Adrenal gland (tissue), 9 donors: ENCODE measurements at regions not wholly inside any gene's neighbourhood (a gene's known extent, or its start where the extent isn't known, plus 50 kb on each side); places are given as distances from the start of the nearest gene placed in this dataset.

Source experiments
- DNase-seq, 7 donors: peaks; one replicate each; pipeline ENCODE4 v3.0.0-alpha.2; 2019 to 2020
- H3K27ac ChIP-seq, 5 donors: fragments of 200-600 bp; sonication (generic) in 4 of 5; 1 replicate in 3 of 5; 2 replicates in 2 of 5; pipeline versions ENCODE4 v1.5.1 to v1.8.0; 2016 to 2020; ENCODE audit warnings: mild to moderate bottlenecking in 1 of 5
- H3K27me3 ChIP-seq: fragments of 200-600 bp; 2 replicates; pipeline ENCODE4 v1.8.0; 2021
- H3K36me3 ChIP-seq, 2 donors: fragments of 200-600 bp; replicated peaks in 1 of 2; 1 replicate in 1 of 2; 2 replicates in 1 of 2; pipeline versions ENCODE4 v1.5.1 to v1.8.0; 2018 to 2022
- H3K4me1 ChIP-seq, 2 donors: fragments of 200-600 bp; replicated peaks in 1 of 2; 1 replicate in 1 of 2; 2 replicates in 1 of 2; pipeline versions ENCODE4 v1.5.1 to v1.8.0; 2018 to 2021
- H3K4me3 ChIP-seq, 4 donors: fragments of 200-600 bp; sonication (generic) in 3 of 4; one replicate each; pipeline ENCODE4 v1.5.1; 2016 to 2018
- H3K9me3 ChIP-seq, 3 donors: fragments of 200-600 bp; sonication (generic) in 1 of 3; replicated peaks in 1 of 3; 1 replicate in 2 of 3; 2 replicates in 1 of 3; pipeline versions ENCODE4 v1.5.1 to v1.8.0; 2016 to 2021
- CTCF ChIP-seq, 6 experiments: fragments of 450-650 bp in 4 of 6; fragments of 200-600 bp in 2 of 6; sonication (generic) in 1 of 6; IDR thresholded peaks; 1 replicate in 5 of 6; 2 replicates in 1 of 6; pipeline versions ENCODE4 v1.5.1 to v1.8.0; 2016 to 2021; ENCODE audit warnings: antibody characterized with exemption in 6 of 6, mild to moderate bottlenecking in 2 of 6, moderate library complexity in 1 of 6
- POLR2A ChIP-seq, 2 donors: fragments of 450-650 bp; IDR thresholded peaks; one replicate each; pipeline ENCODE4 v1.6.1; 2017; ENCODE audit warnings: antibody characterized with exemption in 2 of 2, mild to moderate bottlenecking in 2 of 2, moderate library complexity in 1 of 2
- WGBS, 4 donors: extraction: QIAGEN DNeasy Blood & Tissue Kit in 2 of 4; methylation state at CpG; one replicate each; pipeline versions ENCODE4 v1.1.5 to v1.1.7; 2013 to 2017; 5-methylcytosine and 5-hydroxymethylcytosine counted together
- intact Hi-C, 2 donors: fragments of 100-400 bp; cut with DNase I; formaldehyde crosslinking; loops; one replicate each; pipeline versions ENCODE4 v1.14.1 to v1.15.0; 2022 to 2023
- donor health status: healthy with polysubstance abuse.
- donor health status: Bipolar disorder and iron deficiency.
- donor health status: DM: yes; HTN: yes; CAD: no.
- donor health status: DM: no; HTN: no; CAD: no.
- donor health status: DM: no; HTN: no; CAD: no.

GRCh38 chr3:106380232-106380631, 511.4 kb upstream of the CBLB start:
- Histone ChIP-seq H3K27ac (no peak overlapping the region), H3K9me3 (no peaks in the 10 kb centered on the region), H3K27me3 (no peaks in the 10 kb centered on the region), H3K36me3 (no peaks in the 10 kb centered on the region), H3K4me1 (no peaks in the 10 kb centered on the region), H3K4me3 (no peak overlapping the region)
- intact Hi-C loops = no loop called here
- TF ChIP-seq CTCF (IDR thresholded peaks at IDR 0.05) (no peak), POLR2A (IDR thresholded peaks at IDR 0.05) (no peak)
- DNase-seq = no peak
- 63 to 77% (median 71%) methylated on average over 1 of the region's 1 CpG for WGBS, 4 donors

DNA sequence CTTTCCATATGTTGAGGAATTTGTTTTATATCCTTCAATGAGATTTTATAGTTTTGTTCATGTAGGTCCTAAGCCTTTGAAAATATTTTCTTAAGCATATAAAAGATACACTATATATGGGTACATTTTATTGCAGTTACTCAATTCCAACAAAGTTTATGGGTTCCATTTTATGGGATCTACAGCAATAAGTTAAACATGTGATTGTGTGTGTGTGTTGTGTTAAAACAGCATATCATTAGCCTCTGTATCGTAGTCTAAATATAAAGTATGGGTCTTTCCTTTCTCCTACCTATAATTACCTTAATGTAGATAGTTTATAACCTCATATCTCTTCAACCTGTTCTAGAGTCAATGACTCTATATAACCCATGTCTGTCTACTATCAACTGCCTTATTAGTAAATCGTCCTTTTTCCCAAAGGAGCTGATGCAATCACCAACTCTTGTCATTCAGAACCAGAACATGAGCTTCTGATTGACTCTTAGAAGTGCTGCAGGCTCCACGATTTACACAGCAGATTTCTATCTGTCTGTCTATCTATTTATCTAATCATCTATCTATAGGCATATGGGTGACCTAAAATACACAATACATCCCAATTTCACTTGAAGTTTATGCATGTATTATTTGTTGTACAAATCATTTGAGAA, 512.6 kb upstream of the CBLB start:
- Histone ChIP-seq H3K4me1 (no peaks in the 10 kb centered on the region), H3K4me3 (no peak overlapping the region), H3K9me3 (no peaks in the 10 kb centered on the region), H3K27me3 (no peaks in the 10 kb centered on the region), H3K36me3 (no peaks in the 10 kb centered on the region), H3K27ac (no peak overlapping the region)
- no peak for TF ChIP-seq POLR2A (IDR thresholded peaks at IDR 0.05)
- TF ChIP-seq CTCF (IDR thresholded peaks at IDR 0.05) = no peak
- intact Hi-C loops = no loop called here
- no peak for DNase-seq
- WGBS, 4 donors = 80 to 83% (median 82%) methylated on average over 3 of the region's 3 CpGs

- no peak for TF ChIP-seq POLR2A (IDR thresholded peaks at IDR 0.05)
- TF ChIP-seq CTCF (IDR thresholded peaks at IDR 0.05) = no peak
These were observed 513.1 kb upstream of the CBLB start for GRCh38 chr3:106381939-106382335.

DNA sequence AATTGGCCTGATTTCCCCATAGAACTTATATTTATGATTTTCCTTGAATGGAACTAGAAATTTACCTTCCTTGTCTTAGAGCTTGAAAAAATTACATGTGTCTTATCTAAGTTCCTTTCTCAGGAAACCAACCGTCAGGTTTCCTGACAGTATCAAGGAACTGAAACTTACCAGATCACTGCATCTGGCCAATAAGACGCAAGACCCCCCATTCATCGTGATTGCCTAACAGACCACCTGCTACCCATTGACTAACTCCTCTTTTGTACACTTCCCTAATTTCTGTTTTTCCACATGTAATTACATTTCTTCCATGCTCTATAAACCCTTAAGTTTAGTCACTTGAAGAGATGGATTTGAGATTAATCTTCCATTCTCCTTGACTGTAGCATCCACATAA, 517.2 kb upstream of the CBLB start:
- H3K9me3 ChIP-seq = no peaks in the 10 kb centered on the region
- intact Hi-C loops = no loop called here
- H3K27ac ChIP-seq = no peak overlapping the region
- TF ChIP-seq POLR2A (IDR thresholded peaks at IDR 0.05) = no peak
- no peak for TF ChIP-seq CTCF (IDR thresholded peaks at IDR 0.05)
- no peak for DNase-seq
- H3K4me3 ChIP-seq = no peak overlapping the region
- 66 to 80% (median 70%) methylated on average over 3 of the region's 3 CpGs for WGBS, 4 donors
- no peaks in the 10 kb centered on the region for H3K36me3 ChIP-seq
- no peaks in the 10 kb centered on the region for H3K27me3 ChIP-seq
- H3K4me1 ChIP-seq = no peaks in the 10 kb centered on the region

More at GRCh38 chr3:106381939-106382335, 513.1 kb upstream of the CBLB start:
- Histone ChIP-seq H3K36me3 (no peaks in the 10 kb centered on the region), H3K4me3 (no peak overlapping the region), H3K27ac (no peak overlapping the region), H3K27me3 (no peaks in the 10 kb centered on the region), H3K9me3 (no peaks in the 10 kb centered on the region), H3K4me1 (no peaks in the 10 kb centered on the region)
- intact Hi-C loops = no loop called here
- DNase-seq = no peak
